SU-DHL-6 (cell line): ENCODE measurements at regions not wholly inside any gene's neighbourhood (a gene's known extent, or its start where the extent isn't known, plus 50 kb on each side); places are given as distances from the start of the nearest gene placed in this dataset.

ENCODE experiments used
- H2AFZ ChIP-seq: fragments of 200-600 bp; sonication (generic); 2 replicates; pipeline ENCODE4 v1.6.1; 2014; ENCODE audit warnings: low read depth, mild to moderate bottlenecking, moderate library complexity, mixed read lengths, antibody characterized with exemption, low read length; ENCODE audit not compliant: severe bottlenecking
- H3F3A ChIP-seq: fragments of 200-600 bp; shearing (Covaris generic); 2 replicates; pipeline ENCODE4 v1.6.0; 2016; ENCODE audit warnings: antibody characterized with exemption, mild to moderate bottlenecking; ENCODE audit not compliant: insufficient read depth
- H3K27ac ChIP-seq: fragments of 200-600 bp; sonication (generic); 2 replicates; pipeline ENCODE4 v1.5.1; 2016; ENCODE audit warnings: low read depth, mild to moderate bottlenecking, low read length, moderate library complexity, mixed read lengths
- H3K27me3 ChIP-seq: fragments of 200-600 bp; sonication (generic), shearing (Covaris generic); 2 replicates; pipeline ENCODE4 v1.6.0; 2014; ENCODE audit warnings: mild to moderate bottlenecking, low read length
- H3K36me3 ChIP-seq: fragments of 200-600 bp; sonication (generic); 2 replicates; pipeline ENCODE4 v1.6.1; 2014; ENCODE audit warnings: mild to moderate bottlenecking, low read length, mixed read lengths
- H3K4me2 ChIP-seq: fragments of 300-600, 200-600 bp; shearing (Covaris generic), sonication (generic); 2 replicates; pipeline ENCODE4 v1.6.0; 2014; ENCODE audit warnings: low read length, low read depth, mild to moderate bottlenecking; ENCODE audit not compliant: poor library complexity, severe bottlenecking
- H3K4me3 ChIP-seq: fragments of 200-600 bp; sonication (generic); 2 replicates; pipeline ENCODE4 v1.5.1; 2014; ENCODE audit warnings: antibody characterized with exemption, low read length, mild to moderate bottlenecking, mixed read lengths; ENCODE audit not compliant: insufficient read depth, poor library complexity, severe bottlenecking
- H3K79me2 ChIP-seq: fragments of 200-600 bp; sonication (generic); 2 replicates; pipeline ENCODE4 v1.6.1; 2014; ENCODE audit warnings: mild to moderate bottlenecking, low read length, moderate library complexity; ENCODE audit not compliant: insufficient read depth
- H3K9ac ChIP-seq: fragments of 200-600 bp; sonication (generic); 2 replicates; pipeline ENCODE4 v1.7.0; 2014; ENCODE audit warnings: mild to moderate bottlenecking, low read length
- H3K9me2 ChIP-seq: fragments of 200-600 bp; sonication (generic); replicated peaks from 2 replicates; pipeline ENCODE4 v1.6.1; 2014; ENCODE audit warnings: low read length; ENCODE audit not compliant: insufficient read depth
- H3K9me3 ChIP-seq: fragments of 200-600 bp; sonication (generic); 2 replicates; pipeline ENCODE4 v1.6.1; 2014; ENCODE audit warnings: low read length, mixed read lengths; ENCODE audit not compliant: insufficient read depth
- H4K20me1 ChIP-seq: fragments of 200-600 bp; sonication (generic); 2 replicates; pipeline ENCODE4 v1.6.1; 2014; ENCODE audit warnings: low read depth, mild to moderate bottlenecking, antibody characterized with exemption, low read length, moderate library complexity, mixed read lengths
- CTCF ChIP-seq: fragments of 200-600 bp; sonication (generic); IDR thresholded peaks from one replicate; pipeline ENCODE4 v1.5.1; 2017; ENCODE audit warnings: antibody characterized with exemption, mild to moderate bottlenecking, low read length, moderate library complexity; ENCODE audit not compliant: insufficient read depth, poor library complexity, severe bottlenecking
- EZH2phosphoT487 ChIP-seq: fragments of 200-600 bp; sonication (generic), shearing (Covaris generic); conservative IDR thresholded peaks from 2 replicates; pipeline ENCODE4 v1.6.1; 2018; ENCODE audit warnings: mild to moderate bottlenecking, antibody characterized with exemption, low read length, moderate library complexity, mixed read lengths

- Histone ChIP-seq H2AFZ (no peak overlapping the region), H3K4me3 (no peak overlapping the region), H3K27me3 (no peaks in the 10 kb centered on the region), H3K9me2 (no peaks in the 10 kb centered on the region), H3K9ac (no peak overlapping the region), H3K9me3 (no peaks in the 10 kb centered on the region), H4K20me1 (no peaks in the 10 kb centered on the region), H3K27ac (no peak overlapping the region), H3F3A (no peaks in the 10 kb centered on the region), H3K4me2 (no peak overlapping the region), H3K36me3 (no peaks in the 10 kb centered on the region), H3K79me2 (no peaks in the 10 kb centered on the region)
- TF ChIP-seq EZH2phosphoT487 = no peak
- no peak for TF ChIP-seq CTCF
Measured at GRCh38 chr2:138201286-138201685, 237.0 kb downstream of the HNMT start.

- no peak overlapping the region for H2AFZ ChIP-seq
- H3K27me3 ChIP-seq = no peaks in the 10 kb centered on the region
- no peaks in the 10 kb centered on the region for H3K9me2 ChIP-seq
- no peak overlapping the region for H3K4me2 ChIP-seq
- no peak overlapping the region for H3K9ac ChIP-seq
- H4K20me1 ChIP-seq = no peaks in the 10 kb centered on the region
- H3K4me3 ChIP-seq = no peak overlapping the region
- H3K9me3 ChIP-seq = no peaks in the 10 kb centered on the region
- no peaks in the 10 kb centered on the region for H3F3A ChIP-seq
- H3K79me2 ChIP-seq = no peaks in the 10 kb centered on the region
- no peak overlapping the region for H3K27ac ChIP-seq
- H3K36me3 ChIP-seq = no peaks in the 10 kb centered on the region
- TF ChIP-seq EZH2phosphoT487 (no peak), CTCF (no peak)
Measured at GRCh38 chr2:138202762-138203161, 238.5 kb downstream of the HNMT start.

- H3K36me3 ChIP-seq = no peaks in the 10 kb centered on the region
- H3K79me2 ChIP-seq = no peaks in the 10 kb centered on the region
- no peaks in the 10 kb centered on the region for H3F3A ChIP-seq
- H3K27me3 ChIP-seq = no peaks in the 10 kb centered on the region
- no peak overlapping the region for H3K4me3 ChIP-seq
- no peaks in the 10 kb centered on the region for H3K9me2 ChIP-seq
- H3K27ac ChIP-seq = no peak overlapping the region
- no peaks in the 10 kb centered on the region for H4K20me1 ChIP-seq
- no peak overlapping the region for H3K4me2 ChIP-seq
- no peak overlapping the region for H2AFZ ChIP-seq
- no peak overlapping the region for H3K9ac ChIP-seq
- TF ChIP-seq CTCF = no peak
- TF ChIP-seq EZH2phosphoT487 = no peak
- no peaks in the 10 kb centered on the region for H3K9me3 ChIP-seq
Measured at GRCh38 chr2:138205281-138205680, 241.0 kb downstream of the HNMT start.
